Mucosa of rectum (tissue), 2 donors: ENCODE measurements at regions not wholly inside any gene's neighbourhood (a gene's known extent, or its start where the extent isn't known, plus 50 kb on each side); places are given as distances from the start of the nearest gene placed in this dataset.

Source experiments
- H3K27ac ChIP-seq, 2 donors: one replicate each; pipeline ENCODE4 v1.7.0; 2013; ENCODE audit warnings: inconsistent platforms in 2 of 2, low read depth in 2 of 2, low read length in 2 of 2
- H3K27me3 ChIP-seq, 2 donors: one replicate each; pipeline ENCODE4 v1.7.0; 2013; ENCODE audit warnings: low read length in 2 of 2; ENCODE audit not compliant: control insufficient read depth in 2 of 2, insufficient read depth in 2 of 2
- H3K36me3 ChIP-seq, 2 donors: one replicate each; pipeline ENCODE4 v1.7.0; 2013; ENCODE audit warnings: low read length in 2 of 2; ENCODE audit not compliant: control insufficient read depth in 2 of 2, insufficient read depth in 2 of 2
- H3K4me1 ChIP-seq, 2 donors: one replicate each; pipeline ENCODE4 v1.7.0; 2013; ENCODE audit warnings: low read length in 2 of 2, mild to moderate bottlenecking in 1 of 2; ENCODE audit not compliant: control insufficient read depth in 2 of 2, insufficient read depth in 2 of 2
- H3K4me3 ChIP-seq, 2 donors: one replicate each; pipeline ENCODE4 v1.7.0; 2013; ENCODE audit warnings: low read length in 2 of 2
- H3K9ac ChIP-seq, 2 donors: one replicate each; pipeline ENCODE4 v1.7.0; 2013; ENCODE audit warnings: low read length in 2 of 2, low read depth in 1 of 2, mild to moderate bottlenecking in 1 of 2
- H3K9me3 ChIP-seq, 2 donors: one replicate each; pipeline ENCODE4 v1.7.0; 2013; ENCODE audit warnings: low read length in 2 of 2; ENCODE audit not compliant: control insufficient read depth in 2 of 2
- donor health status: healthy.
- donor health status: Normal muscosa, but diverticular disease.

GRCh38 chr5:68369023-68369359, 153.4 kb downstream of the PIK3R1 start:
- H3K4me1 ChIP-seq: no peaks in the 10 kb centered on the region
- no peaks in the 10 kb centered on the region for H3K27me3 ChIP-seq
- no peaks in the 10 kb centered on the region for H3K9me3 ChIP-seq
- no peak overlapping the region for H3K27ac ChIP-seq
- H3K9ac ChIP-seq: no peak overlapping the region
- no peaks in the 10 kb centered on the region for H3K36me3 ChIP-seq
- H3K4me3 ChIP-seq: no peak overlapping the region

GRCh38 chr5:68369457-68370125, 154.0 kb downstream of the PIK3R1 start:
- Histone ChIP-seq H3K9me3 (no peaks in the 10 kb centered on the region), H3K4me1 (no peaks in the 10 kb centered on the region), H3K9ac (no peak overlapping the region), H3K4me3 (no peak overlapping the region), H3K27me3 (no peaks in the 10 kb centered on the region), H3K27ac (no peak overlapping the region), H3K36me3 (no peaks in the 10 kb centered on the region)

- H3K36me3 ChIP-seq: no peaks in the 10 kb centered on the region
- H3K27me3 ChIP-seq: no peaks in the 10 kb centered on the region
- H3K4me3 ChIP-seq: no peak overlapping the region
- H3K4me1 ChIP-seq: no peaks in the 10 kb centered on the region
- H3K27ac ChIP-seq: no peak overlapping the region
- no peaks in the 10 kb centered on the region for H3K9me3 ChIP-seq
- H3K9ac ChIP-seq: no peak overlapping the region
Observed at GRCh38 chr5:68370196-68370595, 154.6 kb downstream of the PIK3R1 start.

- no peaks in the 10 kb centered on the region for H3K4me1 ChIP-seq
- no peaks in the 10 kb centered on the region for H3K27me3 ChIP-seq
- no peaks in the 10 kb centered on the region for H3K36me3 ChIP-seq
- no peaks in the 10 kb centered on the region for H3K9me3 ChIP-seq
- no peak overlapping the region for H3K27ac ChIP-seq
- H3K4me3 ChIP-seq: no peak overlapping the region
- H3K9ac ChIP-seq: no peak overlapping the region
Observed at GRCh38 chr5:68371607-68372006, 156.1 kb downstream of the PIK3R1 start.

GRCh38 chr5:68372161-68372560, 156.6 kb downstream of the PIK3R1 start:
- no peaks in the 10 kb centered on the region for H3K4me1 ChIP-seq
- H3K4me3 ChIP-seq: no peak overlapping the region
- no peaks in the 10 kb centered on the region for H3K27me3 ChIP-seq
- H3K27ac ChIP-seq: no peak overlapping the region
- H3K36me3 ChIP-seq: no peaks in the 10 kb centered on the region
- H3K9ac ChIP-seq: no peak overlapping the region
- H3K9me3 ChIP-seq: no peaks in the 10 kb centered on the region

- Histone ChIP-seq H3K9ac (no peak overlapping the region), H3K27ac (no peak overlapping the region), H3K4me3 (no peak overlapping the region), H3K4me1 (no peaks in the 10 kb centered on the region), H3K9me3 (no peaks in the 10 kb centered on the region), H3K27me3 (no peaks in the 10 kb centered on the region), H3K36me3 (no peaks in the 10 kb centered on the region)
Observed at GRCh38 chr5:68373050-68373449, 157.5 kb downstream of the PIK3R1 start.

- Histone ChIP-seq H3K36me3 (no peaks in the 10 kb centered on the region), H3K9ac (no peak overlapping the region), H3K4me1 (peaks cover 0 to 3% of the 10 kb centered on the region in 2 donors), H3K9me3 (no peaks in the 10 kb centered on the region), H3K27ac (no peak overlapping the region), H3K4me3 (no peak overlapping the region), H3K27me3 (no peaks in the 10 kb centered on the region)
Observed at GRCh38 chr5:68374796-68375518, 159.4 kb downstream of the PIK3R1 start.

- Histone ChIP-seq H3K36me3 (no peaks in the 10 kb centered on the region), H3K4me1 (peaks cover 0 to 3% of the 10 kb centered on the region in 2 donors), H3K9ac (no peak overlapping the region), H3K4me3 (no peak overlapping the region), H3K27me3 (no peaks in the 10 kb centered on the region), H3K9me3 (no peaks in the 10 kb centered on the region), H3K27ac (no peak overlapping the region)
Observed at GRCh38 chr5:68375540-68375939, 160.0 kb downstream of the PIK3R1 start.

GRCh38 chr5:68376935-68377334, 161.4 kb downstream of the PIK3R1 start:
- H3K27me3 ChIP-seq: no peaks in the 10 kb centered on the region
- H3K9me3 ChIP-seq: no peaks in the 10 kb centered on the region
- no peak overlapping the region for H3K27ac ChIP-seq
- no peak overlapping the region for H3K9ac ChIP-seq
- H3K4me3 ChIP-seq: no peak overlapping the region
- H3K36me3 ChIP-seq: no peaks in the 10 kb centered on the region
- H3K4me1 ChIP-seq: peaks cover 0 to 3% of the 10 kb centered on the region in 2 donors

- no peaks in the 10 kb centered on the region for H3K27me3 ChIP-seq
- H3K27ac ChIP-seq: no peak overlapping the region
- H3K36me3 ChIP-seq: no peaks in the 10 kb centered on the region
- H3K4me3 ChIP-seq: no peak overlapping the region
- H3K9me3 ChIP-seq: no peaks in the 10 kb centered on the region
- peaks cover 2 to 3% of the 10 kb centered on the region in 2 donors for H3K4me1 ChIP-seq
- H3K9ac ChIP-seq: no peak overlapping the region
Observed at GRCh38 chr5:68377733-68378132, 162.2 kb downstream of the PIK3R1 start.
